HEK293 (cell line): ENCODE measurements at regions not wholly inside any gene's neighbourhood (a gene's known extent, or its start where the extent isn't known, plus 50 kb on each side); places are given as distances from the start of the nearest gene placed in this dataset.

ENCODE experiments used
- CTCF ChIA-PET: fragments of 350-600 bp; formaldehyde crosslinking; extraction: SDS; loops from one replicate; lab custom pipeline; 2021; ENCODE audit warnings: antibody characterized with exemption; lab: Yijun Ruan, JAX
- POLR2A ChIA-PET: fragments of 300-600 bp; formaldehyde crosslinking; extraction: SDS; loops from one replicate; lab custom pipeline; 2020; ENCODE audit warnings: antibody characterized with exemption, inconsistent platforms; lab: Yijun Ruan, JAX
- H3K27ac ChIP-seq: fragments of 200-500 bp; sonication (Bioruptor generic); 2 replicates; pipeline ENCODE4 v1.5.1; 2014; ENCODE audit warnings: low read depth, low read length, control low read depth, inconsistent platforms; ENCODE audit errors: extremely low read depth
- H3K36me3 ChIP-seq, 2 experiments: fragments of 200-500 bp in 1 of 2; sonication (Bioruptor generic) in 1 of 2; 1 replicate in 1 of 2; 2 replicates in 1 of 2; pipeline ENCODE4 v1.5.1; 2014 to 2017; ENCODE audit warnings: inconsistent platforms in 2 of 2, low read length in 2 of 2; ENCODE audit not compliant: control insufficient read depth in 2 of 2, insufficient read depth in 1 of 2
- H3K4me1 ChIP-seq: fragments of 200-500 bp; sonication (Bioruptor generic); 2 replicates; pipeline ENCODE4 v1.5.1; 2014; ENCODE audit warnings: mild to moderate bottlenecking, low read length, inconsistent platforms; ENCODE audit not compliant: control insufficient read depth, insufficient read depth
- H3K4me3 ChIP-seq: 2 replicates; pipeline ENCODE4 v1.5.1; 2011; ENCODE audit warnings: low read depth, mild to moderate bottlenecking, control low read depth, low read length, moderate library complexity
- H3K9me3 ChIP-seq: fragments of 200-500 bp; sonication (Bioruptor generic); 2 replicates; pipeline ENCODE4 v1.5.1; 2014; ENCODE audit warnings: low read depth, low read length, inconsistent platforms; ENCODE audit not compliant: control insufficient read depth, insufficient read depth
- HIC1 ChIP-seq: fragments of 450-650 bp; formaldehyde crosslinking; IDR thresholded peaks from 2 replicates; pipeline ENCODE4 v1.5.1; 2016; ENCODE audit warnings: missing biosample characterization, missing genetic modification characterization
- HOXC10 ChIP-seq: sonication (generic); formaldehyde crosslinking; IDR thresholded peaks from 2 replicates; pipeline ENCODE4 v1.8.1; 2023; ENCODE audit warnings: mild to moderate bottlenecking, missing genetic modification reagents
- MYNN ChIP-seq: fragments of 450-650 bp; formaldehyde crosslinking; IDR thresholded peaks from 2 replicates; pipeline ENCODE4 v1.5.1; 2016; ENCODE audit warnings: missing biosample characterization, missing genetic modification characterization, borderline replicate concordance
- REST ChIP-seq: fragments of 450-650 bp; formaldehyde crosslinking; IDR thresholded peaks from 2 replicates; pipeline ENCODE4 v1.5.1; 2016; ENCODE audit warnings: missing biosample characterization, missing genetic modification characterization
- SETDB1 ChIP-seq: IDR thresholded peaks from one replicate; pipeline ENCODE4 v1.6.1; 2017; ENCODE audit warnings: mild to moderate bottlenecking, low read length, moderate library complexity, mixed read lengths; ENCODE audit not compliant: insufficient read length
- SP2 ChIP-seq: fragments of 450-650 bp; formaldehyde crosslinking; IDR thresholded peaks from 2 replicates; pipeline ENCODE4 v1.5.1; 2016; ENCODE audit warnings: missing biosample characterization, missing genetic modification characterization
- TRIM28 ChIP-seq: IDR thresholded peaks from 2 replicates; pipeline ENCODE4 v1.6.1; 2011; ENCODE audit warnings: low read length, control low read depth, borderline replicate concordance
- ZNF248 ChIP-seq: fragments of 450-650 bp; formaldehyde crosslinking; IDR thresholded peaks from 2 replicates; pipeline ENCODE4 v1.5.1; 2017; ENCODE audit warnings: missing biosample characterization, missing genetic modification characterization
- ZNF266 ChIP-seq: fragments of 450-650 bp; formaldehyde crosslinking; IDR thresholded peaks from 2 replicates; pipeline ENCODE4 v1.5.1; 2016; ENCODE audit warnings: missing biosample characterization, missing genetic modification characterization, low read depth
- ZNF280D ChIP-seq: fragments of 450-650 bp; formaldehyde crosslinking; IDR thresholded peaks from 2 replicates; pipeline ENCODE4 v1.5.1; 2016; ENCODE audit warnings: missing biosample characterization, missing genetic modification characterization
- ZNF335 ChIP-seq: fragments of 450-650 bp; formaldehyde crosslinking; conservative IDR thresholded peaks from 2 replicates; pipeline ENCODE4 v1.5.1; 2016; ENCODE audit warnings: missing biosample characterization, missing genetic modification characterization
- ZNF341 ChIP-seq: fragments of 450-650 bp; formaldehyde crosslinking; IDR thresholded peaks from 2 replicates; pipeline ENCODE4; 2016; ENCODE audit warnings: low read depth, missing biosample characterization, missing genetic modification characterization
- ZNF362 ChIP-seq: fragments of 450-650 bp; formaldehyde crosslinking; IDR thresholded peaks from 2 replicates; pipeline ENCODE4 v1.5.1; 2016; ENCODE audit warnings: missing biosample characterization, missing genetic modification characterization
- ZNF426 ChIP-seq: fragments of 450-650 bp; formaldehyde crosslinking; IDR thresholded peaks from 2 replicates; pipeline ENCODE4 v1.5.1; 2017; ENCODE audit warnings: missing biosample characterization, missing genetic modification characterization, mild to moderate bottlenecking, inconsistent platforms, moderate library complexity
- ZNF510 ChIP-seq: fragments of 450-650 bp; formaldehyde crosslinking; IDR thresholded peaks from 2 replicates; pipeline ENCODE4 v1.5.1; 2018; ENCODE audit warnings: mild to moderate bottlenecking, missing genetic modification characterization, missing biosample characterization; ENCODE audit not compliant: insufficient replicate concordance
- ZNF518A ChIP-seq: fragments of 450-650 bp; formaldehyde crosslinking; conservative IDR thresholded peaks from 2 replicates; pipeline ENCODE4 v1.5.1; 2016; ENCODE audit warnings: low read depth, missing biosample characterization, missing genetic modification characterization
- ZNF658 ChIP-seq: fragments of 450-650 bp; formaldehyde crosslinking; IDR thresholded peaks from 2 replicates; pipeline ENCODE4; 2016; ENCODE audit warnings: missing biosample characterization, missing genetic modification characterization
- ZNF704 ChIP-seq: fragments of 450-650 bp; formaldehyde crosslinking; IDR thresholded peaks from 2 replicates; pipeline ENCODE4 v1.5.1; 2016; ENCODE audit warnings: missing biosample characterization, missing genetic modification characterization
- ZSCAN30 ChIP-seq: fragments of 450-650 bp; IDR thresholded peaks from 2 replicates; pipeline ENCODE4 v1.5.1; 2018; ENCODE audit warnings: missing biosample characterization, mild to moderate bottlenecking, missing genetic modification characterization, moderate library complexity

GRCh38 chrX:40184968-40185367 lies 87.2 kb upstream of the BCOR start:
- TF ChIP-seq ZNF280D (tag by site-specific recombination): no peak
- no peak for TF ChIP-seq MYNN (tag by site-specific recombination)
- TF ChIP-seq HOXC10 (CRISPR knock-in tag): no peak
- TF ChIP-seq TRIM28: peak; percentile 91; the same call in 1 of the 2 replicates
- TF ChIP-seq ZNF658 (tag by site-specific recombination): no peak
- TF ChIP-seq ZNF341 (tag by site-specific recombination): no peak
- peak; percentile 98 for TF ChIP-seq SETDB1
- no peak for TF ChIP-seq ZSCAN30
- no peak for TF ChIP-seq ZNF248 (tag by site-specific recombination)
- no peak for TF ChIP-seq ZNF362 (tag by site-specific recombination)
- no peaks in the 10 kb centered on the region for H3K4me1 ChIP-seq
- H3K9me3 ChIP-seq: no peaks in the 10 kb centered on the region
- H3K4me3 ChIP-seq: no peak overlapping the region
- ChIA-PET CTCF (no interaction called here), POLR2A (no interaction called here)
- no peaks in the 10 kb centered on the region for H3K36me3 ChIP-seq
- H3K27ac ChIP-seq: no peak overlapping the region

GRCh38 chrX:40182615-40183014 lies 84.9 kb upstream of the BCOR start:
- POLR2A ChIA-PET: no interaction called here
- TF ChIP-seq HIC1 (tag by site-specific recombination): no peak
- no peak for TF ChIP-seq ZNF335 (tag by site-specific recombination)
- TF ChIP-seq ZNF266: peak; percentile 54; the same call in 1 of the 2 replicates
- TF ChIP-seq ZNF704 (tag by site-specific recombination): no peak
- TF ChIP-seq ZNF426 (tag by site-specific recombination): peak; percentile 61
- peak; percentile 29 for TF ChIP-seq ZNF510 (tag by site-specific recombination)
- TF ChIP-seq REST (tag by site-specific recombination): 0 out of 2 replicates have a peak, but pooled peaks have one; percentile 17
- peak; percentile 68 for TF ChIP-seq ZNF518A (tag by site-specific recombination)
- no peak for TF ChIP-seq SP2 (tag by site-specific recombination)

More at GRCh38 chrX:40182615-40183014, 84.9 kb upstream of the BCOR start:
- Histone ChIP-seq H3K27ac (no peak overlapping the region), H3K4me1 (no peaks in the 10 kb centered on the region), H3K4me3 (no peak overlapping the region), H3K9me3 (no peaks in the 10 kb centered on the region), H3K36me3 (no peaks in the 10 kb centered on the region)
- CTCF ChIA-PET: interaction anchor here (0.6 kb wide), 1 partner anchor 295 kb away, joined by 3 read pairs; no protein-coding TSS in a partner anchor
